ENCODE measurements at regions not wholly inside any gene's neighbourhood (a gene's known extent, or its start where the extent isn't known, plus 50 kb on each side); places are given as distances from the start of the nearest gene placed in this dataset.

GRCh38 chr5:174491761-174492350, 232.5 kb upstream of the MSX2 start:
- TF ChIP-seq CTCF (IDR thresholded peaks at IDR 0.05 in 2 of 3, conservative IDR thresholded peaks at IDR 0.05 in 1 of 3; ENCODE audit: control insufficient read depth in 2 of 3, extremely low read depth in 1 of 3, insufficient read depth in 1 of 3, low read depth in 3 of 3, low read length in 3 of 3) (no peak), EP300 (IDR thresholded peaks at IDR 0.05; ENCODE audit: borderline replicate concordance in 1 of 2, control insufficient read depth in 1 of 2, low read depth in 2 of 2, low read length in 2 of 2) (no peak), EGR1 (IDR thresholded peaks at IDR 0.05; ENCODE audit: borderline replicate concordance in 1 of 2, low read depth in 2 of 2, low read length in 2 of 2) (no peak), RAD21 (IDR thresholded peaks at IDR 0.05; ENCODE audit: insufficient read depth, low read depth, low read length) (no peak), RELA (IDR thresholded peaks at IDR 0.05; ENCODE audit: borderline replicate concordance, partially characterized antibody) (no peak), ESRRA (IDR thresholded peaks at IDR 0.05; ENCODE audit: low read length) (no peak), REST (IDR thresholded peaks at IDR 0.05; ENCODE audit: low read depth, low read length) (no peak), HCFC1 (IDR thresholded peaks at IDR 0.05; ENCODE audit: low read length) (no peak), NR2C2 (IDR thresholded peaks at IDR 0.05; ENCODE audit: borderline replicate concordance, control insufficient read depth, insufficient read length, low read depth) (no peak), POLR2AphosphoS5 (IDR thresholded peaks at IDR 0.05; ENCODE audit: low read length) (no peak), IRF3 (IDR thresholded peaks at IDR 0.05) (no peak), FOS (IDR thresholded peaks at IDR 0.05; ENCODE audit: borderline replicate concordance, extremely low read depth, insufficient read length) (no peak), ZNF384 (IDR thresholded peaks at IDR 0.05; ENCODE audit: borderline replicate concordance, low read depth, low read length) (no peak), EZH2 (IDR thresholded peaks at IDR 0.05; ENCODE audit: borderline replicate concordance, control insufficient read depth, low read depth, low read length) (no peak)

Measured in GM12878 (cell line).